GM19025 (cell line): ENCODE measurements at regions not wholly inside any gene's neighbourhood (a gene's known extent, or its start where the extent isn't known, plus 50 kb on each side); places are given as distances from the start of the nearest gene placed in this dataset.

ENCODE experiments used
- ATAC-seq: cut with Tn5 transposase; IDR thresholded peaks from one replicate; pipeline ENCODE4 v1.9.1; 2021; ENCODE audit warnings: mild to moderate bottlenecking, low read depth, moderate library complexity; ENCODE audit not compliant: unreplicated experiment

GRCh38 chr4:159003420-159004253 lies 99.2 kb upstream of the RAPGEF2 start:
- no peak for ATAC-seq

GRCh38 chr4:159006202-159006601 lies 96.7 kb upstream of the RAPGEF2 start:
- ATAC-seq: no peak

- no peak for ATAC-seq
Measured at GRCh38 chr4:159008671-159009070, 94.2 kb upstream of the RAPGEF2 start.

DNA sequence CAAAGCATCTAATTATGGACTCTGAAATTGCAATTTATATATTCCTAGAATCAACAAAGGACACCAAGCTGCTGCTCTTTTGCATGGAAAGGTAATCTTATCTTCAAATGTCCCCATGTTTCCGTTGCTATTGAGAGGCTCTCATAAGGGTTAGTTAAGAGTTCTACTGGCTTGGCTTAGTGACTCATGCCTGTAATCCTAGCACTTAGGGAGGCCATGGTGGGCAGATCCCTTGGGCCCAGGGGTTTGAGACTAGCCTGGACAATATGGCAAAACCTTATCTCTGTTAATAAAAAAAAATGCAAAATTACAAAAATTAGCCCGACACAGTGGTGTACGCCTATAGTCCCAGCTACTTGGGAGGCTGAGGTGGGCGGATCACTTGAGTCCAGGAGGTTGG lies 93.4 kb upstream of the RAPGEF2 start:
- no peak for ATAC-seq

DNA sequence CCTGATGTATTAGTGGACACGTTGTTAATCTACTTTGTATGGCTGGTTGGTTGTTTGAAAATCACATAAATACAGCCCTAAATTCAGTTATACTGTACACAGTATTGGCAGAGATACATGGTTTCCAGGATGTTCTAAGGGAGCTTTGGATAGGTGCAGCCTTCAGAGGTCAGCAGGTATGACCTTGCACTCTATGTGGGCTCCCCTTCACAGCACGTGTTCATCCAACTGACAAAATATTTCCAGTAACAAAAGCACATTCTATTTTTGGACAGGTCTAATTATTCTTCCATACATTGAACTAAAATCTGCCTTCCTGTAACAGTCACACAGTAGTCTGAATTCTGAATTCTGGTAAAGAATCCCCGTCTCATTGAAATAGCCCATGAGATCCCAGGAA lies 92.8 kb upstream of the RAPGEF2 start:
- no peak for ATAC-seq

DNA sequence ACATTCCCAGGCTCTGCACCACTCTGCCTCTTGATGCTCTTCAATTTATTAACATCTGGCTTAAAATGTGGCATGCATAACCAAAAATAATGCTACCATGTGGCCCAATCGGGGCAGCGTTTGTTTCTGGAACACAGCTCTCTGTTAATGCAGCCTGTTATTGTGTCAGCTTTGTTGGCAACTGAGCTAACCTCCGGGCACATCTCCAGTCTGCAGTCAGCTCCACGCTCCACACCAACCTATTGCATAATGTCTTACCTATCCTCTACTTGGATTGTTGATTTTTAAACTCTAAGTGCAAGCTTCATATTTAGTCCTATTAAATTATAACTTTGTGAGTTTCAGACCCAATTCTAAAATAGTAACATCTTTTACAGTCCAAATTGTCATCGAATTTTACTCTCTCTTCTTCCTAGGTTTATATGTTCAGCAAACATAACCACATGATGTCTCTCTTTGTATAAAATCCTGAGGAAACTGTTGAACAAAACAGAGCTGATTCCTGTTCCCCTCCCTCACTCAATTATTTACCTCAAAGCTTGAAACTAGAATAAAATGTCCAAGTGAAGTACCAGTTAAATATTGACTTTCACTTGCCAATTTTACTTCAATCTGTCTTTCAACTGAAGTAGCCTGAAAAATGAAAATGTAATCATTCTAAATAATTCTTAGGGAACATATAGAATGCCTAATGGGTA lies 92.2 kb upstream of the RAPGEF2 start:
- ATAC-seq: no peak

DNA sequence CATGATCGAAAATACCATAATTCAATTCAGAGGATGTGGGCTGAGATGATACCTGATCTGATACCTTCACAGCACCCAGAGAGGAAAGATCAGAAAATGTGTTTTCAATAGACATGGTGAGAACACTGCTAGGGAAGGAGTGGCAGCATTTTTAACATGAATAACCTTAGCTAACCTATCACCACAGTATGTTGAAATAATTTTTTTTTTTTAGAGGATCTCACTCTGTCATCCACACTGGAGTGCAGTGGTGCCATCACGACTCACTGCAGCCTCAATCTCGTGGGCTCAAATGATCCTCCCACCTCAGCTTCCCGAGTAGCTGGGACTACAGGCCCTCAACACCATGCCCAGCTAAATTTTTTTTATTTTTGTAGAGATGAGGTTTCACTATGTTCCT lies 90.5 kb upstream of the RAPGEF2 start:
- no peak for ATAC-seq

GRCh38 chr4:159013692-159014091 lies 89.2 kb upstream of the RAPGEF2 start:
- no peak for ATAC-seq

DNA sequence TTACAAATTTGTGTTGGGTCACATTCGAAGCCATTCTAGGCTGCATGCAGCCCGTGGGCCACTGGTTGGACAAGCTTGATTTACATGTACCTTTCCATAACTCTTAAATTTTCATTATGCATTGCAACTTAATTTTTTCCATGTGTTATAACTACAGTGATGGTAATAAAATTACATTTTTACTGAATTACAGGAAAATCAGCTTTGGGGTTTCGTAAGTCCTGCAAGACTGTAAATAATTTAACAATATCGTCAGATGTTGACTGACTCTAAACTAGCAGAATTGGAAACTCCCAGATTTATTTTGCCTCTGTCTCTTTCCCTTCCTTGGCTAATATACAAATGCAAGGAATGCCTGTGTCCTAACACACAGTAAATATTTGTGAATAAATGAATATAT lies 88.0 kb upstream of the RAPGEF2 start:
- ATAC-seq: no peak

DNA sequence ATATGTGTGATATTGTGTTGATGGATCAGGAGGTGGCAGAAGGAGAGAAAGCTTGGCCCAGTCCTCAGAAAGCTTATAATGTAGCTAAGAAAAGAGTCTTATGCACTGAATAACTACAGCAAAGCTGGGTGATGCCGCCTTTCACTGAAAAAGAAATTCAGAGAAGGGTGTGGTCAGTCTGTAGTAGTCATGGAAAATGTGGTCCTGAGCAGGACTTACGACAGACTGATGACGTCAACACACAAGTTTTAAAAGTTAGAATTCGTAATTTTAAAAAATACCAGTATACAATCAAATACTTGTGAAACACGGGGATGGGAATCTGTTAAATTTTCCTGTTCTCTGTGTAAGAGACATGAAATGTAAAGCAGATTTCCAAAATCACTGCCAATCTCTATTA lies 87.0 kb upstream of the RAPGEF2 start:
- ATAC-seq: no peak

- ATAC-seq: peak; percentile 52
Measured at GRCh38 chr4:159016593-159017024, 86.3 kb upstream of the RAPGEF2 start.

DNA sequence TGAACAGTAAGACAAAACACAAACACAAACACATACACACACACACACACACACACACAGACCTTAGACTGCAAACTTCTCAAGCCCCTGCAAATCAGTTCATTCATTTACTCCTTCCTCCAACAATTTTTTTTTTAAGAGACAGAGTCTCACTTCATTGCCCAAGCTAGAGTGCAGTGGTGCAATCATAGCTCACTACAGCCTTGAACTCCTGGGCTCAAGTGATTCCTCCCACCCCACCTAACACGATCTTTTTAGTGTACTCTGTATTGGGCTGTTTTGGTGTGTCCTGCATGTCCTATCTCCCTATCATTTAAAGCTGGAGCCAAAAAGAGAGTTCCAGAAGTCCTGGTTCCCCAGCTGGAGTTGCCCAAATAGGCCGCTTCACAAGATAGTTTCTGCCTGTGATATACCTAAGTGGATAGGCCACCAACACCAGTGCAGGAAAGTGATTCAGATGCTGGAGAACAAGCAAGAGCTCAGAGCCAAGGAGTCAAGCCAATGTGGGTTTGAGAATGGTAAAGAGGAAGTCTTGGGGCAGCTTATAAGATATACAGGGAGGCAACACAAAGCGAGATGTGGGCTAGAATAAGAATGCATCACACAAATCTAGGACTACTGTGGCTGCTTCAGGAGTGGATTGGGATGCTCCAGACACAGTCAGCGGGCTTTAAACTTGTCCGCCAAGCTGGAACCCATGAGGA lies 85.4 kb upstream of the RAPGEF2 start:
- ATAC-seq: peak; percentile 17

- peak; percentile 93 for ATAC-seq
Measured at GRCh38 chr4:159018062-159018629, 84.7 kb upstream of the RAPGEF2 start.

- no peak for ATAC-seq
Measured at GRCh38 chr4:159019356-159019755, 83.5 kb upstream of the RAPGEF2 start.

- ATAC-seq: no peak
Measured at GRCh38 chr4:159021597-159022385, 81.1 kb upstream of the RAPGEF2 start.

DNA sequence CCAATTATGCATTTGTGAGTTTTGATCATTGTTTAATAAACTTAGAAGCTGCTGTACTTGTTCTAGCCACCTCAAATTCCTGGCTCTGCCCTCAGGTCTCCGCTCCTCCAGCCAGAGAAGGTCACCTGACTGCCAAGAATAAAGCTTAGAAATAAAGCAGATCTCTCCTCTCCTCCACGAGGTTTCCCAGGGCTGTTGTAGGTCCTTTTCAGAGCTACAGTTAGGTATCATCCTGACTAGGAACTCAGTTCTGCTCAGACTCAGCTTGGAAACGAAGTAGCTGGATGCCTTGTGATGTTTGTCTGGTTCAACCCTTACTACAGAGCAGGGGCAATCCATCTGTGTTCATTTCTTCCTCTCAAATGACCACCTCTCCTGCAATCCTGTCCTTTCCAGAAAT lies 79.1 kb upstream of the RAPGEF2 start:
- no peak for ATAC-seq

GRCh38 chr4:159024266-159024665 lies 78.6 kb upstream of the RAPGEF2 start:
- ATAC-seq: no peak

- ATAC-seq: no peak
Measured at GRCh38 chr4:159024828-159025227, 78.1 kb upstream of the RAPGEF2 start.

- ATAC-seq: no peak
Measured at GRCh38 chr4:159026329-159026728, 76.5 kb upstream of the RAPGEF2 start.

DNA sequence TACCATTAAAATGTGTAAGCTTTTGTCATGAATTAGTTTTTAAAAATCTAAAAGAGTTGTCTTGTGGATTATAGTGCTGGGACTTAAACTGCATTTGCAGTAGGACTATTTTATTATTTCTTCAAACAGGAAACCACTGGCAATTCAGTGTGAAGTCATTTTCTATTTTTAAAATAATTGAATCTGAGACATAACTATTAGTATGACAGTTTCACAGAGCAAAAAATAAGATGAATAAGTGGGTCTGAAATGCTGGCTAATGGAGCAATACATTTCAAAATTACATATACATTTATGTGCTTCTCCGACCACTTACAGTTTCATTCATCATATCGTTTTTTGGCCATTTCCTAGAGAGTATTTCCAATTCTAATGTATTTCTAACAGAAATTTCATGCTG lies 75.3 kb upstream of the RAPGEF2 start:
- no peak for ATAC-seq
